HG02678 (cell line): ENCODE measurements at regions not wholly inside any gene's neighbourhood (a gene's known extent, or its start where the extent isn't known, plus 50 kb on each side); places are given as distances from the start of the nearest gene placed in this dataset.

Experiments used
- ATAC-seq: cut with Tn5 transposase; IDR thresholded peaks from one replicate; pipeline ENCODE4 v1.9.1; 2021; ENCODE audit warnings: mild to moderate bottlenecking, moderate library complexity; ENCODE audit not compliant: unreplicated experiment

- ATAC-seq: no peak
Measured at GRCh38 chr12:17550011-17550410, 540.0 kb downstream of the RERGL start.

DNA sequence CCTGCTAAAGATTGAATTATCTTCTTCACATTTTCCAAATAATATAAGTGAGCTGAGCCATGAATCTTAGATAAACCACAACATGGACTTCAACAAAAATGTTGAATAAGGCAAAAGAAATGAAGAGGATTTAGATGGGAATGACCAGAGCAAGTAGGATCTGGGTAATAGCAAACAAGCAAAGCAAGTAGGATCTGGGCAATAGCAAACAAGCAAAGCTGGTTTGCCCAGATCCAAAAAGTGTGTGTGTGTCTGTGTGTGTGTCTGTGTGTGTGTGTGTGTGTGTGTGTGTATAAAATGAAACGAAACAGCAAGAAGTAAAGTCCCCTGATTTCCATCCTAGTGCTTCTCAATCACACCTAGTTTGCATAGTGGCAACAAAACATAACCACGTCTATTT lies 549.1 kb downstream of the RERGL start:
- ATAC-seq: no peak

GRCh38 chr12:17528394-17528793 lies 561.6 kb downstream of the RERGL start:
- ATAC-seq: no peak

DNA sequence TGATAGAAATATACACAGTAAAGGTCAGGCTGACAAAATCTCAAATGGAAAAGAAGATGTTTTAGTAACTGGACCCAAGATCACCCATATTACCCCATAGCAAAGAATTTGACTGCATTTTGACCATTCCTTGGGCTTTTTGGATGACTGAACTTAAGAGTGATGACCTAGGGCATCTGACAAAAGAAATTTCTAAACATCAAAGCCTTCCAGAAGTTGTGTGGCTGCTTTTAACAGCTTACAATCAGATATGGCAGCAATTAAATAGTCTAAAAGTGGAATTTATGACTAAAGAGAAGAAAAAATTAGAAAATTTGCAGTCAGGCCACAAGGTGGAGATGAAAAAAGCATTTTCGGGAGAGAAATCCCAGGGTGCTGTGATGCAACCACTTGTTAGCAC lies 563.0 kb downstream of the RERGL start:
- ATAC-seq: no peak

GRCh38 chr12:17511369-17511768 lies 578.6 kb downstream of the RERGL start:
- no peak for ATAC-seq

DNA sequence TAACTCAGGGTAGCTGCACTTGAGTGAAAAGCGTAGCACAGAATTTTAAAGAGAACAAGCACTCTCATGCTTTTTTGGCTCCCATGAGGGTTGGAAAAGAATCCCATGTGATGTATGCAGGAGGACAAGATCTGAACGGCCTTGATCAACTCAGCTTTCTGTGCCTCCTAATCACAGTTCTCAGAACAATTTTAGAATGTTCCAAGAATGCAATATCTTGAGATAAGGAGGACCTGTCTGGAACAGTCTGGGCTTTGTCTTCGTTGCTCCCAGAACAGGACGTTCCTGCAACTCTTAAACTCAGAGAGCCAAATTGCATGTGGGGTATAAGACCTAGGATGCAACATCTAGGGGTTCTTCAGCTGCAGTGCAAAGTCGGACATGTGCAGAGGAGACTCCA lies 582.7 kb downstream of the RERGL start:
- no peak for ATAC-seq

- no peak for ATAC-seq
Measured at GRCh38 chr12:17503742-17504141, 586.3 kb downstream of the RERGL start.

DNA sequence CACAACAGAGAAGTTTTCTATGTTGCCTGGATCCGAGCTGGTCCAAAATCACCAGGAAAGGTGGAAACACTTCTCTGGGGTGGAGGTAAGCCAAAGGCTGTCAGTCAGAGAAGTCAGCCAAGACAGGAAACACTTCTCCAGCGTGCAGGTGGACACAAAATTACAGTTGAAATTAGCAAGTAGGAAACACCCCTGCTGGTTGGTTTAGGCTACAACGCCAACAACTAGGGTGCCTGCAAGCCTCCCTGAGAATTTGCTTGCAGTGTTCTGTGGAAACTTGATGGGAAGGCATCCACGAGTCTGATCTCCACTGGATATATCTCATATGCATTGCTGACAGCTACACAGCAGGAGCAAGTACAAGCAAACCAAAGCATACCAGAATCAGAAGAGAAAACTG lies 600.5 kb downstream of the RERGL start:
- no peak for ATAC-seq

GRCh38 chr12:17478908-17479673 lies 610.9 kb downstream of the RERGL start:
- no peak for ATAC-seq

DNA sequence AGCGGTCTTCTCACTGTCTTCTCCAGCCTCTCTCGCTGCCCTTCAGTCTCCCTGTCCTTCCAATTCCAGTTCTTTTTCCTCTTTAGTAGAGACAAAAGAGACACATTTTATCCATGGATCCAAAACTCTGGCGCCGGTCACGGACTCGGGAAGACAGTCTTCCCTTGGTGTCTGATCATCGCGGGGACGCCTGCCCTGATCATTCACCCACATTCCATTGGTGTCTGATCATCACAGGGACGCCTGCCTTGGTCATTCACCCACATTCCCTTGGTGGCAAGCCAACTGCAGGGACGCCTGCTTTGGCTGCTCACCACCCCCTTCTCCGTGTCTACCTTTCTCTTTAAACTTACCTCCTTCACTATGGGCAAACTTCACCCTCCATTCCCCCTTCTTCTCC lies 619.5 kb downstream of the RERGL start:
- no peak for ATAC-seq

DNA sequence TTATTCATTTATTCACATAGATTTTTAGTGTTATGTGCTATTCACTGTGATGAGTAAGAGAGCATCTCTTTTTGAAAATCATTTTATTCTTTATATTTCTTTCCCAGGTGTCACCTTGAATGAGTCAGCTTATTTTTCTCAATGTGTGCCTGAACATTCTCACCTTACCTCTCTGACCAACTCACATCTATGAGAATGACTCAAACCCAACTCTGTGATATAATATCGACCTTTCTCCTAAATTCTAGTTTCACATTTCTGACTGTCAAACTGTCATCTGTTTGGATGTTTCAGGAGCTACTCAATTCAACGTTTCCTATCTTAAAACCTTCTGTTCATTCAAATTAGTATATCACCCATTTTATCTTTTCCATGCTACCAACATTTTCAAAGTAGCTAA lies 630.8 kb downstream of the RERGL start:
- no peak for ATAC-seq

DNA sequence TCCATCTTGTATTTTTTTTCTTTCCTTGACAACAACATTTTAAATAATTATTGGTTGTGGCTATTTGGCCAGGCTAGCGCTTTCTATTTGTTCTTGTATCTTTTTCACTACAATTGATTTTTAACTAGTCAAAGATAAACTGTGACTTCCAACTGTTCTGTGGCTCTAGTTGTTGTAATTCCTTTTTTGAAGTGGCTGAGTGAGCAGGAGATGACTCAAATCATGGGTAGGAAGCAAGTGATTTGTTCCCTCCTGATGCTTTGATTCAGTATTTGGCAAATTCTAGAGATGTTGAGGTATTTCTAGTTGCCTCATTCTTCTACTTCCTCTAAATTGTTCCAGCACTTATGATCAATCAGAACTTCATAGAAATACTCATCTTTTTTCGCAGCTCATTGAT lies 633.5 kb downstream of the RERGL start:
- no peak for ATAC-seq

DNA sequence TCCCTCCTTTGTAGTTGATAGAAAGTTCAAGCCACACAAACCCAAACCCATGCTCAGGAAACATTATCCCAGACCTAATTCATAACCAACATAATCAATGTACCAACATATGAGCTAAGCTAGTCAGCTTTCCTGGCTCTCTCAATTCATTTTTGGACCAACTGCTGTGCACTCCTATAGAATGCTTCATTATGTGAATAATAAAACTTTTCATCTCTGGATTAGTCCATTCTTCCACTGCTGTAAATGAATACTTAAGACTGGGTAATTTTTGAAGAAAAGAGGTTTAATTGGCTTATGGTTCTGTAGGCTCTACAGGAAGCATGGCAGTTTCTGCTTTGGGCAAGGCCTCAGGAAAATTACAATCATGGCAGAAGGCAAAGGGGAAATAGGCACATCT lies 651.9 kb downstream of the RERGL start:
- ATAC-seq: no peak

- no peak for ATAC-seq
Measured at GRCh38 chr12:17416748-17417147, 673.2 kb downstream of the RERGL start.

- no peak for ATAC-seq
Measured at GRCh38 chr12:17414596-17414995, 675.4 kb downstream of the RERGL start.

DNA sequence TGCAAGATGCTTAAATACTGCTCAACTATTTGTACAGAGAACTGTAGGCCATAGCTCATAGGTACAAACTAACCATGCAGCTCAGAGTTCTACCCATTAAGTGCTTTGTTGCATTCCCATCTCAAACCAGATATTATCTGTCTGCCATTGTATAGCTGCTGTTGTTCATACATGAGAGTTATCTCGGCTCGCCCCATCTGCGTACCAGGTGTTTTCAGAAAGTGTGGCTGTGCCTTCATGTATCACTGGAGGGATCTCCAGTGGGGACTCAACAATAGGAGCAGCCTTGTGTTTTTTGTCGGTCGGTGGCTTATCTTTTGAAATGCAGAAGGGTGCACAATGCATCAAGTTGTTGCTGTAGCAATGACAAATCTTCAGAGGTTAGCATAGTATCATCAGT lies 678.3 kb downstream of the RERGL start:
- ATAC-seq: no peak

- no peak for ATAC-seq
Measured at GRCh38 chr12:17388679-17389078, 701.3 kb downstream of the RERGL start.

- ATAC-seq: no peak
Measured at GRCh38 chr12:17383321-17383720, 706.7 kb downstream of the RERGL start.

DNA sequence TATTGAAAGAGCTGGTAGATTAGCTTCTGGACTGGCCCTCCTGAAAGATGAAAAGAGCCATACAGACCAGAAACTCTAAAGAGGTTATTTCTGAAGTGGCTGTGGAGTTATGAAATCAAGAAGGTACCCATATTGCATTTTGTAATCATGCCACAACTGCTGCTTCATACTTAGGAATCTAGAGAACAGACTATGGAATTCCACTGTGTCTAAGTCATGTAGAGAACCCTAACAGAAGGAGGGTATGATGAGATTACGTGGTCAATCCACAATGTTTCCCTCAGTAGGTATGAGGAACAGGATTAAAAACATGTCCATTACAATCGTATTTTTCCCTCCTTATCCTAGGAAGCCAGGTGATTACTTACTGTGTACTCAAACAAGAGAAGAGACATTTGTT lies 708.8 kb downstream of the RERGL start:
- ATAC-seq: no peak

DNA sequence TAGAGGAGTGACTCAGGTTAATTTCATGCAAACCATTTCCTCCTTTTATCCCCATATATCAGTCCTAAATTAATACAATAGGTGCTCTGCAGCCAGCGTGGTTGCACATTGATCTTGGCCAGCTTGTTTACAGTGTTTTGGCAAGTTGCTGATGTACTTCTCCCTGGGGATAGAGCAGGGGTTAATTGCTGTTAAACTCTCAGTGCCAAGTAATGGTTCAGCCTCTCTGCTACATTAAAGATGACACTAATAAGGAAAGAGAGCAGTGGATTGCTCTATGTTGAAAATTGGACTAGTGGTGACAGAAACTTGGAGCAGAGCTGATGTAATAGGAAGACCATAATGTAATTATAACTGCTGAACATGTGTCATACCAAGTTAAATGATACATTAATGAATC lies 717.5 kb downstream of the RERGL start:
- ATAC-seq: no peak

DNA sequence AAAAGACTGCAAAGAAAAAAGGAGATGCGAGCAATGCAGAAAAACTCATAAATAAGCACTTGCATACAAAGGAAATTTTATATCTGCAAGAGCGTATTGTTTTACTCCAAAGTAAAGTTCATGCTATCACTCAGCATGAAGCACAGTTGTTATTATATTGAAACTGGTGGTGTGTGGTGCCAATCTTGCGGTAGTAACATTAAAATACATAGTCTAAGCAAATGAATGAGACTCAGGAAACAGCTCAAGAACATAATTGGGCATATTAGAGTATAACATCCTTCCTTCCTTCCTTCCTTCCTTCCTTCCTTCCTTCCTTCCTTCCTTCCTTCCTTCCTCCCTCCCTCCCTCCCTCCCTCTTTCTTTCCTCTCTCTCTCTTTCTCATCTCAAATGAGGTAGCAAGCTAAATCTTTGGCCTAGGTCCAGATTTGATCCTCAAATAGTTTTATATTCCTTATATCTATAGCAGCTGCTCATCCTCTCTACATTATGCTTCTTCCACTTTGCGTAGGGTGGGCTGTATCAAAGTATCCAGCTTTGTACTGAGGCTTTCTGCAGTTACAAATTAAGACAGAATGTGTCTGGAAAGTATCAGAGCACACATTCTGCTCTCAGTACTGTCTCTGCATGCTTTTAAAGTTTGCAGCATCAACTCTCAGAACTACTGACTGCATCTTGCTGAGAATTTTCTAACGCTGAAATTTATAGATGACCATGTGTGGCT lies 718.3 kb downstream of the RERGL start:
- ATAC-seq: no peak

- ATAC-seq: no peak
Measured at GRCh38 chr12:17370621-17371020, 719.4 kb downstream of the RERGL start.

DNA sequence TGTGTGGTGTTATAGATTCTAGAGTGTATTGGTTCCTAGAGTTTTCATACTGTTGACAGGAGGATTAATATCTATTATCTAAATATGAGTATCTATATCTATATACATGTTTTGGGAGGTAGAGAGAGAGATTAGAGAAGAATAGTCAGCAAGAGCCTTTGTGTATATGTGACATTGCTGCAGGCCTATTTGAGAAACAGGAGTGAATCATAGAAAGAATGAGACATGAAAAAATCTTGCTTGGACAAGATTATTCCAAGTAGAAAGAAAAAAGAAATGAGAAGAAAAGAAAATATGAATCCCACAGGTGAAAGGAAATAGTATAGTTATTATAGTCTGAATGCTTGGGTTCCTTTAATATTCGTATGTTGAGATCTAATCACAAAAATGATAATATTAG lies 720.4 kb downstream of the RERGL start:
- no peak for ATAC-seq
